ENCODE measurements at regions not wholly inside any gene's neighbourhood (a gene's known extent, or its start where the extent isn't known, plus 50 kb on each side); places are given as distances from the start of the nearest gene placed in this dataset.
"Not testable (repeated sequence)": the region's sequence is repeated elsewhere in the genome, so short reads cannot be mapped to it uniquely, and the experiment has no call there.

GRCh38 chr12:131395971-131396573, 314.8 kb upstream of the SFSWAP start:
- FAIRE-seq, result peak; percentile 98
- no peak for DNase-seq (ENCODE audit: low read depth)
- no peaks in the 10 kb centered on the region for H3K36me3 ChIP-seq (ENCODE audit: control insufficient read depth, insufficient read depth, low read length)
- H3K27me3 ChIP-seq (ENCODE audit: control insufficient read depth, insufficient read depth, low read length), result no peaks in the 10 kb centered on the region
- TF ChIP-seq, protein P1, sequence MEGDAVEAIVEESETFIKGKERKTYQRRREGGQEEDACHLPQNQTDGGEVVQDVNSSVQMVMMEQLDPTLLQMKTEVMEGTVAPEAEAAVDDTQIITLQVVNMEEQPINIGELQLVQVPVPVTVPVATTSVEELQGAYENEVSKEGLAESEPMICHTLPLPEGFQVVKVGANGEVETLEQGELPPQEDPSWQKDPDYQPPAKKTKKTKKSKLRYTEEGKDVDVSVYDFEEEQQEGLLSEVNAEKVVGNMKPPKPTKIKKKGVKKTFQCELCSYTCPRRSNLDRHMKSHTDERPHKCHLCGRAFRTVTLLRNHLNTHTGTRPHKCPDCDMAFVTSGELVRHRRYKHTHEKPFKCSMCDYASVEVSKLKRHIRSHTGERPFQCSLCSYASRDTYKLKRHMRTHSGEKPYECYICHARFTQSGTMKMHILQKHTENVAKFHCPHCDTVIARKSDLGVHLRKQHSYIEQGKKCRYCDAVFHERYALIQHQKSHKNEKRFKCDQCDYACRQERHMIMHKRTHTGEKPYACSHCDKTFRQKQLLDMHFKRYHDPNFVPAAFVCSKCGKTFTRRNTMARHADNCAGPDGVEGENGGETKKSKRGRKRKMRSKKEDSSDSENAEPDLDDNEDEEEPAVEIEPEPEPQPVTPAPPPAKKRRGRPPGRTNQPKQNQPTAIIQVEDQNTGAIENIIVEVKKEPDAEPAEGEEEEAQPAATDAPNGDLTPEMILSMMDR (IDR thresholded peaks at IDR 0.05; ENCODE audit: insufficient read depth, low read length, severe bottlenecking), result no peak
- H3K4me3 ChIP-seq (ENCODE audit: low read depth, low read length), result no peak overlapping the region

GRCh38 chr12:131397493-131398181, 313.3 kb upstream of the SFSWAP start:
- DNase-seq (ENCODE audit: low read depth), result no peak
- TF ChIP-seq, protein P1 (IDR thresholded peaks at IDR 0.05; ENCODE audit: insufficient read depth, low read length, severe bottlenecking), result no peak
- no peak for FAIRE-seq
- no peaks in the 10 kb centered on the region for H3K27me3 ChIP-seq (ENCODE audit: control insufficient read depth, insufficient read depth, low read length)
- no peak overlapping the region for H3K4me3 ChIP-seq (ENCODE audit: low read depth, low read length)
- H3K36me3 ChIP-seq (ENCODE audit: control insufficient read depth, insufficient read depth, low read length), result no peaks in the 10 kb centered on the region

DNA sequence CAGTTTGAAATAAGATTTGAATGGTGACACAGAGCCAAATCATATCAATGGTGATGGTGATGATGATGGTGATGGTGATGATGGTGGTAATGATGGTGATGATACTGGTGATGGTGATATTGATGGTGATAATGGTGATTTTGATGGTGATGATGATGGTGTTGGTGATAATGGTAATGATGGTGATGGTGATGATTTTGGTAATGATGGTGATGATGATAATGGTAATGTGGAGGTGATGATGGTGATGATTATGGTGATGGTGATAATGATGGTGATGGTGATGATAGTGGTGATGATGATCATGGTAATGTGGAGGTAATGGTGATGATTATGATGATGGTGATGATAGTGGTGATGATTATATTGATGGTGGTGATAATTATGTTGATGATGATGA, 311.9 kb upstream of the SFSWAP start:
- TF ChIP-seq, protein P1 (IDR thresholded peaks at IDR 0.05; ENCODE audit: insufficient read depth, low read length, severe bottlenecking), result no peak
- no peak for FAIRE-seq
- Histone ChIP-seq H3K36me3 (ENCODE audit: control insufficient read depth, insufficient read depth, low read length) (no peaks in the 10 kb centered on the region), H3K27me3 (ENCODE audit: control insufficient read depth, insufficient read depth, low read length) (no peaks in the 10 kb centered on the region), H3K4me3 (ENCODE audit: low read depth, low read length) (no peak overlapping the region)
- no peak for DNase-seq (ENCODE audit: low read depth)

GRCh38 chr12:131400668-131401294, 310.1 kb upstream of the SFSWAP start:
- FAIRE-seq, result peak; percentile 95
- not testable (repeated sequence) for DNase-seq (ENCODE audit: low read depth); H3K27me3 ChIP-seq (ENCODE audit: control insufficient read depth, insufficient read depth, low read length); H3K4me3 ChIP-seq (ENCODE audit: low read depth, low read length); H3K36me3 ChIP-seq (ENCODE audit: control insufficient read depth, insufficient read depth, low read length)

DNA sequence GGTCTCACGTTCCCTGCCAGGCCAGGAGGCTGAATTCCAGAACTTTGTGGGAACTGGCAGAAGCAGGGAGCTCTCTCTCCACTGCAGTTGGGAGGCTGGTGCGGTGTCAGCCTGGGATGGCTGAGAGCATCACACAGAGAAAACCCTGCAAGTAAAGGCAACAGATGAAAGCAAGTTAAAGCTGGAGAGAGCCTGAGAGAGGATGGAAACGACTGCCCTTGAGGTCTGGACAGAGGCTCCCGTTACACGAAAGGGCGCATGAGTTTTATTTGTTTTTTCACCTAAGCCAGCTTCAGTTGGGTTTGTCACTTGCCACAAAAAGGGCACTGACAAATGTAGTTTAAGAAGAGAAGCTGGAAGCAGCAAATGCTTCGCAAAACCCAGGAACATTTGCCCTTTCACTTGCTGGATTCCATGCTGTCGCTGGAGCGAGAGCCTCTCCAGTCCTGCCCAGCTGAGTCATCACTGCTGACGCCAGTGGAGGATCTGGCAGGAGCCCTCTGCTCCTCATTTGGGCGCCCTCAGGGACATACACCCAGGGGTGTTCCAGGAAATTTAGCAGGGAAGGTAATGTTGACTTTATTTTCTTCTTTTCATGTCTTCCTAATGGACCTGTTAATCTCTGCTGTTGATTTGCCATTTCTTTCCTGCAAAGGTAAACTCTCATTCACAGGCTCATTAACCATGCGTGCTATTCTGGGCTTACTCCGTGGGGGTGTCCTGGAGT, 308.8 kb upstream of the SFSWAP start:
- DNase-seq (ENCODE audit: low read depth); H3K4me3 ChIP-seq (ENCODE audit: low read depth, low read length); H3K36me3 ChIP-seq (ENCODE audit: control insufficient read depth, insufficient read depth, low read length); H3K27me3 ChIP-seq (ENCODE audit: control insufficient read depth, insufficient read depth, low read length): not testable (repeated sequence)
- FAIRE-seq, result peak; percentile 90

GRCh38 chr12:131402781-131403396, 308.0 kb upstream of the SFSWAP start:
- no peaks in the 10 kb centered on the region for H3K27me3 ChIP-seq (ENCODE audit: control insufficient read depth, insufficient read depth, low read length)
- FAIRE-seq (no peak), DNase-seq (ENCODE audit: low read depth) (no peak)
- TF ChIP-seq, protein P1 (IDR thresholded peaks at IDR 0.05; ENCODE audit: insufficient read depth, low read length, severe bottlenecking), result no peak
- H3K4me3 ChIP-seq (ENCODE audit: low read depth, low read length), result no peak overlapping the region
- H3K36me3 ChIP-seq (ENCODE audit: control insufficient read depth, insufficient read depth, low read length), result no peaks in the 10 kb centered on the region
